Fibroblast of skin of left quadriceps (primary cell): ENCODE measurements at regions not wholly inside any gene's neighbourhood (a gene's known extent, or its start where the extent isn't known, plus 50 kb on each side); places are given as distances from the start of the nearest gene placed in this dataset.

ENCODE experiments used
- DNase-seq, 2 experiments: peaks; one replicate each; pipeline ENCODE4 v3.0.0-alpha.2; 2013; ENCODE audit warnings: low read depth in 2 of 2

- DNase-seq, result no peak
These were observed 198.7 kb upstream of the SERP2 start for GRCh38 chr13:44174769-44175425.

GRCh38 chr13:44176173-44176572 is 197.5 kb upstream of the SERP2 start:
- no peak for DNase-seq

GRCh38 chr13:44180876-44181536 is 192.6 kb upstream of the SERP2 start:
- no peak for DNase-seq

- no peak for DNase-seq
These were observed 191.7 kb upstream of the SERP2 start for GRCh38 chr13:44181931-44182330.

- no peak for DNase-seq
These were observed 188.9 kb upstream of the SERP2 start for GRCh38 chr13:44184740-44185139.

GRCh38 chr13:44188257-44188656 is 185.4 kb upstream of the SERP2 start:
- DNase-seq, result no peak

GRCh38 chr13:44189085-44189484 is 184.5 kb upstream of the SERP2 start:
- DNase-seq, result no peak

- no peak for DNase-seq
These were observed 182.5 kb upstream of the SERP2 start for GRCh38 chr13:44191103-44191502.

- peak; percentile 37 to 45 for DNase-seq
These were observed 182.0 kb upstream of the SERP2 start for GRCh38 chr13:44191504-44192171.

GRCh38 chr13:44193731-44194130 is 179.9 kb upstream of the SERP2 start:
- DNase-seq, result no peak

GRCh38 chr13:44195245-44195644 is 178.4 kb upstream of the SERP2 start:
- no peak for DNase-seq

- no peak for DNase-seq
These were observed 177.3 kb upstream of the SERP2 start for GRCh38 chr13:44196196-44196751.

- DNase-seq, result no peak
These were observed 175.5 kb upstream of the SERP2 start for GRCh38 chr13:44197791-44198770.

GRCh38 chr13:44198826-44199225 is 174.8 kb upstream of the SERP2 start:
- DNase-seq, result no peak

GRCh38 chr13:44199627-44200207 is 173.9 kb upstream of the SERP2 start:
- no peak for DNase-seq

- no peak for DNase-seq
These were observed 167.2 kb upstream of the SERP2 start for GRCh38 chr13:44206434-44206833.

- DNase-seq, result no peak
These were observed 166.1 kb upstream of the SERP2 start for GRCh38 chr13:44207476-44207875.

GRCh38 chr13:44210525-44210924 is 163.1 kb upstream of the SERP2 start:
- no peak for DNase-seq

GRCh38 chr13:44211286-44211685 is 162.3 kb upstream of the SERP2 start:
- no peak for DNase-seq

- DNase-seq, result no peak
These were observed 161.8 kb upstream of the SERP2 start for GRCh38 chr13:44211704-44212346.
